Esophagus muscularis mucosa (tissue), 3 donors: ENCODE measurements at regions not wholly inside any gene's neighbourhood (a gene's known extent, or its start where the extent isn't known, plus 50 kb on each side); places are given as distances from the start of the nearest gene placed in this dataset.

Experiments
- CTCF ChIP-seq, 3 experiments: fragments of 200-600 bp in 2 of 3; fragments of 450-650 bp in 1 of 3; sonication (generic) in 2 of 3; IDR thresholded peaks; one replicate each; pipeline ENCODE4 v1.5.1; 2017 to 2019; ENCODE audit warnings: antibody characterized with exemption in 3 of 3, mild to moderate bottlenecking in 2 of 3, moderate library complexity in 1 of 3
- EP300 ChIP-seq: sonication (generic); formaldehyde crosslinking; IDR thresholded peaks from one replicate; pipeline ENCODE4 v1.6.1; 2017; ENCODE audit warnings: antibody characterized with exemption

- no peak for TF ChIP-seq EP300
- no peak for TF ChIP-seq CTCF (IDR thresholded peaks at IDR 0.05)
Observed at GRCh38 chr3:55204417-55204816, 276.6 kb upstream of the LRTM1 start.
